ENCODE measurements at regions not wholly inside any gene's neighbourhood (a gene's known extent, or its start where the extent isn't known, plus 50 kb on each side); places are given as distances from the start of the nearest gene placed in this dataset.

DNA sequence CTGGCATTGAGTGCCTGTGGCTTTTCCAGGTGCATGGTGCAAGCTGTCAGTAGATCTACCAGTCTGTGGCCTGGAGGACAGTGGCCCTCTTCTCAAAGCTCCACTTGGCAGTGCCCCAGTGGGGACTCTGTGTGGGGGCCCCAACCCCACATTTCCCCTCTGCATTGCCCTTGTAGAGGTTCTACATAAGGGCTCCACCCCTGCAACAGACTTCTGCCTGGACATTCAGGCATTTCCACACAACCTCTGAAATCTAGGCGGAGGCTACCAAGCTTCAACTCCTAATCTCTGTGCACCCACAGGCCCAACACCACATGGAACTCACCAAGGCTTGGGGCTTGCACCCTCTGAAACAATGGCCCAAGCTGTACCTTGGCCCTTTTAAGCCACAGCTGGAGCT is 102.7 kb upstream of the PLEKHG7 start:
- H3K4me1 ChIP-seq (ENCODE audit: control insufficient read depth in 1 of 2, insufficient read depth in 2 of 2, low read length in 2 of 2) = peaks cover 0 to 8% of the 10 kb centered on the region in 2 experiments; a peak in 1 of 4 replicates
- no peak overlapping the region for H3K27ac ChIP-seq (ENCODE audit: low read depth, low read length)
- ATAC-seq = no peak
- no peak overlapping the region for H3K9ac ChIP-seq (ENCODE audit: low read length)
- no peak for DNase-seq (ENCODE audit: low read depth, low spot score)
- intact Hi-C loops (cut with micrococcal nuclease) = no loop called here
- POLR2A ChIA-PET = no interaction called here
- no peaks in the 10 kb centered on the region for H3K27me3 ChIP-seq (ENCODE audit: insufficient read depth, low read length)
- no peaks in the 10 kb centered on the region for H3K36me3 ChIP-seq (ENCODE audit: control insufficient read depth in 1 of 2, insufficient read depth in 2 of 2, low read length in 2 of 2)
- no peaks in the 10 kb centered on the region for H3K9me2 ChIP-seq (ENCODE audit: insufficient read depth)
- no peaks in the 10 kb centered on the region for H3K9me3 ChIP-seq (ENCODE audit: control insufficient read depth in 1 of 2, insufficient read depth in 1 of 2, low read depth in 1 of 2, low read length in 2 of 2)
- RAD21 ChIA-PET (ENCODE audit: low non-redundant PET in 1 of 2, low total read pairs in 2 of 2, uncharacterized antibody in 2 of 2, unreplicated experiment in 2 of 2) = no interaction called here
- CTCF ChIA-PET = no interaction called here
- H3K79me2 ChIP-seq (ENCODE audit: insufficient read depth, low read length) = no peaks in the 10 kb centered on the region
- H4K20me1 ChIP-seq (ENCODE audit: insufficient read depth) = no peaks in the 10 kb centered on the region
- no peak overlapping the region for H2AFZ ChIP-seq (ENCODE audit: low read depth, low read length, poor library complexity, severe bottlenecking)
- no peak overlapping the region for H3K4me2 ChIP-seq (ENCODE audit: low read length)
- H3K4me3 ChIP-seq (replicated peaks in 1 of 2; ENCODE audit: low read depth in 1 of 2, low read length in 2 of 2) = no peak overlapping the region
- BruUV-seq (replicated peaks) = no TSS peak
- TF ChIP-seq MAX (IDR thresholded peaks at IDR 0.05) (no peak), EZH2phosphoT487 (IDR thresholded peaks at IDR 0.05; ENCODE audit: borderline replicate concordance) (no peak), EGR1 (IDR thresholded peaks at IDR 0.05; ENCODE audit: low read depth) (no peak), SRF (IDR thresholded peaks at IDR 0.05; ENCODE audit: low read depth) (no peak), ZBTB33 (IDR thresholded peaks at IDR 0.05; ENCODE audit: extremely low read depth, insufficient replicate concordance, low read length) (no peak), CEBPB (IDR thresholded peaks at IDR 0.05; ENCODE audit: low read depth) (no peak), RAD21 (IDR thresholded peaks at IDR 0.05; ENCODE audit: low read depth) (no peak), YY1 (IDR thresholded peaks at IDR 0.05; ENCODE audit: extremely low read depth, insufficient replicate concordance, low read depth, low read length) (no peak), FOSL1 (IDR thresholded peaks at IDR 0.05; ENCODE audit: low read depth) (no peak), POLR2A (IDR thresholded peaks at IDR 0.05; ENCODE audit: borderline replicate concordance, extremely low read depth, insufficient read depth, insufficient read length) (no peak)
- TF ChIP-seq, protein P1, sequence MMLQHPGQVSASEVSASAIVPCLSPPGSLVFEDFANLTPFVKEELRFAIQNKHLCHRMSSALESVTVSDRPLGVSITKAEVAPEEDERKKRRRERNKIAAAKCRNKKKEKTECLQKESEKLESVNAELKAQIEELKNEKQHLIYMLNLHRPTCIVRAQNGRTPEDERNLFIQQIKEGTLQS (IDR thresholded peaks at IDR 0.05) = no peak

Measured in HCT116 (cell line).